ENCODE measurements at regions not wholly inside any gene's neighbourhood (a gene's known extent, or its start where the extent isn't known, plus 50 kb on each side); places are given as distances from the start of the nearest gene placed in this dataset.
A peak's percentile ranks its signal among the peaks of the same experiment; 100 is the strongest.
"Not testable (repeated sequence)": the region's sequence is repeated elsewhere in the genome, so short reads cannot be mapped to it uniquely, and the experiment has no call there.

DNA sequence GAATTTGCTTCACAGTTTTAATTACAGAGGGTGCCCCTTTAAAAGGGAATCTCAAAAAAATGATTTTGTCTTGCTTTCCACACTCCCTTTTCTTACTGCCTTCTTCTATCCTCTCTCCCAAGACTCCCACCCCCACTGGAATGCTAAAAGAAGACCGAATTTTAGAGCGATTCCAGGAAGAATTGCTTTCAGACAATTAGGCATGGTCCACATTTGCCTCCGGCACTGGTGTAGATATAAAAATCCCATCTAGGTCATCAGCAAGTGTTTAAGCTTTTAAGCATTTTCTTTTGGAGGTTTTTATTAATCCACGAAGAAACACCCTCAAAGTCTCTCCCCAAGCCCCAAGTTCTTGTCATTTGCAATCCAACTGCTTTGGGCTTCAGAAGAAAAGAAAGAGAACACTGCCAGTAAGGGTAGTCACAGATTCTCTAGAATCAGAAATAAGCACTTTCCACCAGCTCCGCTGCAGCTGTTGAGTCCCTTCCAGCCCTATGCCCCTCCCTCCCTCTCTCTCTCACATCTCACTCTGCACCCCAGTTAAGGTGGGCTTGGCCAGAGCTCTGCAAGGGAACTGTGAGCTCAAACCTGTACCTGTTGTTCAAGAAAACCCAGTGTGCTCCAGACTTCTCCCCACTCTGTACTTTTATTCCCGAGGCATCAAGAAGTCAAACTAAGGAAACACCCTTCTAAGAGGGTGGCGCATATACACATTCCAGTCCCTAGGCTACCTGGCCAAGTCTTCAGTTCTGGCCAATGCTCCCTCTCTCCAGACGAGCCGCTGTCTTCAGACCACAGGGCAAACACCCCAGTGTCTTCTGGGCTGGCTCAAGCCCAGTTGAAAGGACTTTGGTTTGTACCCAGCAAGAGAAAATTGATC lies 170.2 kb downstream of the RGS9 start:
- no peak overlapping the region for H3K27ac Mint-ChIP-seq
- H3K9me3 Mint-ChIP-seq, result no peaks in the 10 kb centered on the region
- no peaks in the 10 kb centered on the region for H3K4me1 Mint-ChIP-seq
- H3K4me3 Mint-ChIP-seq, result no peak overlapping the region
- no peak for ATAC-seq (replicated peaks)
- no peaks in the 10 kb centered on the region for H3K36me3 Mint-ChIP-seq (ENCODE audit: low read depth)
- peaks cover 22% of the 10 kb centered on the region for H3K27me3 Mint-ChIP-seq

DNA sequence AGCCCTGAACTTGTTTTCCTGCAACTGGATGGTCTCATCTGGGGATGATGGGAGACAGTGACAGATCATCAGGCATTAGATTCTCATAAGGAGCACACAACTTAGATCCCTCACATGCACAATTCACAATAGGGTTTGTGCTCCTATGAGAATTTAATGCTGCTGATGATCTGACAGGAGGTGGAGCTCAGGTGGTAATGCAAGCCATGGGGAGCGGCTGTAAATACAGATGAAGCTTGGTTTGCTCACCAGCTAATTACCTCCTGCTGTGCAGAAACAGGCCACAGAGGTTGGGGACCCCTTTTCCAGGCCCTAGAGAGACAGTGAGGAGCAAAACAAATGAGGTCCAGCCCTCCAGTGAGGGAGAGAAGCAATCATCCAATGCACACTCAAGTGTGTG lies 168.6 kb downstream of the RGS9 start:
- Mint-ChIP-seq H3K4me3 (no peak overlapping the region), H3K9me3 (no peaks in the 10 kb centered on the region), H3K27me3 (peaks cover 17% of the 10 kb centered on the region), H3K27ac (no peak overlapping the region), H3K4me1 (no peaks in the 10 kb centered on the region), H3K36me3 (ENCODE audit: low read depth) (no peaks in the 10 kb centered on the region)
- no peak for ATAC-seq (replicated peaks)

DNA sequence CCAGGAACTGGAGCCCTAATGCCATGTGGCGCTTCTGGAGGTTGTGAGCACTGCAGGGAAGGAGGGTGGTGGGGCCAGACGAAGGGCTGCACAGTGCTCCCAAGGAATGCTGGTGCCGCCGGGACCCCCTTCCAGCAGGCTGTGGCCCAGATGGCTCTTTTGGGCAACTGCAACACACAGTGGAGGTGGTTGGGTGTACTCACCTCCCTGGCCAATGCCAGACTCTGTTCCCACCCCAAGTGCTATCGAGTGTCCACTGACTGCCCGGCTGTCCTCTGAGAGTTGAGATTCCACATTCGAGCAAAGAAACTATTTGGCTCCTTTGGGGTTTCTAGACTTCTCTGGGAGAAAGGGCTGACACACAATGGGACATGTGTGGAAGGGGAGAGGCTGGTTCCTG lies 167.9 kb downstream of the RGS9 start:
- no peak for ATAC-seq (replicated peaks)
- H3K9me3 Mint-ChIP-seq, result no peaks in the 10 kb centered on the region
- H3K4me3 Mint-ChIP-seq, result no peak overlapping the region
- peaks cover 13% of the 10 kb centered on the region for H3K27me3 Mint-ChIP-seq
- H3K27ac Mint-ChIP-seq, result no peak overlapping the region
- no peaks in the 10 kb centered on the region for H3K4me1 Mint-ChIP-seq
- no peaks in the 10 kb centered on the region for H3K36me3 Mint-ChIP-seq (ENCODE audit: low read depth)

DNA sequence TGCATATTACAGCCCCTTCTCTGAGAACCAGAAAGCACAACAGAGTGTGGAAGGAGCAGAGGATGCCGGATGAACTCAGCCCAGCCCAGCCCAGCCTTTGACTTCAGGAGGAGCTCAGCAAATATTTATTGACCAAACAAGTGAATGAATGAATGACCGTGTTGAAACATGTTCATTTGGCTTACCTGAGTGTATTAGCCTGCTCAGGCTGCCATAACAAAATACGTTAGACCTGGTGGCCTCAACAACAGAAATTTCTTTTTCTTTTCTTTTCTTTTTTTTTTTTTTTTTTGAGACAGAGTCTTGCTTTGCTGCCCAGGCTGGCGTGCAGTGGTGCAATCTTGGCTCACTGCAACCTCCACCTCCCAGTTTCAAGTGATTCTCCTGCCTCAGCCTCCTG lies 164.7 kb downstream of the RGS9 start:
- not testable (repeated sequence) for H3K27ac Mint-ChIP-seq; ATAC-seq (replicated peaks); H3K9me3 Mint-ChIP-seq; H3K4me1 Mint-ChIP-seq; H3K36me3 Mint-ChIP-seq (ENCODE audit: low read depth); H3K4me3 Mint-ChIP-seq
- peaks cover 10% of the 10 kb centered on the region for H3K27me3 Mint-ChIP-seq

DNA sequence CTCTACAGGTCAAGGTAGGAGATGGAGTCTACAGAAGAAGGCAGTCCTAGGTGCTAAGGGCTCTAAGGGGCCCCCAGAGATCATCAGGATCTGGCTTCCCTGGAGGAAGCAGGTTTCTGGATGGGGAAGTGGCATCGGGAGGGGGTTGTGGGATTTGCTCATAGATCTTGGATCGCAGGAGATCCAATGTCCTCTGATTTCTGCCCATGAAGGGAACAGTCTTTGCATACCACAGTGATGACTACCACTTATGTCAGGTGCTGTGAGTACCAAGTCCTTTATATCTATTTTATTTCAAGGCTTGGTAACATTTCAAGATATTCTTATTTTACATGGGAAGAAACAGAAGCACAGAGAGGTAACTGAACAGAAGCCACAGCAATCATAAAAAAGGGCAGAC lies 164.0 kb downstream of the RGS9 start:
- no peak for ATAC-seq (replicated peaks)
- Mint-ChIP-seq H3K36me3 (ENCODE audit: low read depth) (no peaks in the 10 kb centered on the region), H3K4me1 (no peaks in the 10 kb centered on the region), H3K27me3 (peaks cover 10% of the 10 kb centered on the region), H3K4me3 (no peak overlapping the region), H3K27ac (no peak overlapping the region), H3K9me3 (no peaks in the 10 kb centered on the region)

DNA sequence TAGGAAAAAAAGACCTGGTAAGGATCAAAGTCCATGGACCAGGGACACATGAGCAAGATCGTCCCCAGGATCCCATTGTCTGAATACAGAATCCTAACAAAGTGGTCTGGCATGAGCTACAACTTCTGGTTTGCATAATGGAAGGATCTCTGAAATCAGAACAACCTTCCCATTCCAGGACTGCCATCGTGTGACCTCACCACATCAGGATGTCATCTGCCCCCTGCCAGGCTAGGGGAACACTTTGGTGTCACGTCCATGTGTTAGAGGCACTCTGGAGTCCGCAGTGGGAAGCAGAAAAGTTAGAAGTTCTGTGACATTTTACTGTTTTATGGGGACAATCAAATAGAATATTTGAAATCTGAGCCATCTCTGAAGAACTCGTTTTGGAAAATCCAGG lies 160.7 kb downstream of the RGS9 start:
- Mint-ChIP-seq H3K4me1 (peaks cover 5% of the 10 kb centered on the region), H3K4me3 (no peak overlapping the region), H3K27me3 (peaks cover 10% of the 10 kb centered on the region), H3K36me3 (ENCODE audit: low read depth) (no peaks in the 10 kb centered on the region), H3K9me3 (no peaks in the 10 kb centered on the region), H3K27ac (no peak overlapping the region)
- ATAC-seq (replicated peaks), result no peak

DNA sequence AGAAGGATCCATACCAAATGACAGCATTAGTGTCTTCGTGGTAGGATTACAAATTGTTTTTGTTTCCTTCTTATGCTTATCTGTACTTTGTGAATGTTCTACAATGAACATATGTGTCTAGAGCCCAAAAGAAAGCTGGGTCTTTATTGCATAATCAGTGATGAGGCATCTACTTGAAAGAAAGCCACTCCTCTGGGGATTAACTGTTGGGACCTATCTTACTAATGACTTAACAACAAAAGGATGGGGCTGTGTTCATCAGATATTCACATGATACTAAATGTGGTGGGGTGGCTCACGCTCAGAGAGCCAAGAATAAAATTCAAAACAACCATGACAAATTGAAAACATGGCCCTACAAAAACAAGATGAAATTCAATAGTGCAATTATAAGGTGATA lies 160.2 kb downstream of the RGS9 start:
- H3K27me3 Mint-ChIP-seq, result peaks cover 9% of the 10 kb centered on the region
- H3K27ac Mint-ChIP-seq, result no peak overlapping the region
- H3K4me1 Mint-ChIP-seq, result peaks cover 5% of the 10 kb centered on the region
- H3K9me3 Mint-ChIP-seq, result no peaks in the 10 kb centered on the region
- H3K4me3 Mint-ChIP-seq, result no peak overlapping the region
- H3K36me3 Mint-ChIP-seq (ENCODE audit: low read depth), result no peaks in the 10 kb centered on the region
- ATAC-seq (replicated peaks), result no peak

DNA sequence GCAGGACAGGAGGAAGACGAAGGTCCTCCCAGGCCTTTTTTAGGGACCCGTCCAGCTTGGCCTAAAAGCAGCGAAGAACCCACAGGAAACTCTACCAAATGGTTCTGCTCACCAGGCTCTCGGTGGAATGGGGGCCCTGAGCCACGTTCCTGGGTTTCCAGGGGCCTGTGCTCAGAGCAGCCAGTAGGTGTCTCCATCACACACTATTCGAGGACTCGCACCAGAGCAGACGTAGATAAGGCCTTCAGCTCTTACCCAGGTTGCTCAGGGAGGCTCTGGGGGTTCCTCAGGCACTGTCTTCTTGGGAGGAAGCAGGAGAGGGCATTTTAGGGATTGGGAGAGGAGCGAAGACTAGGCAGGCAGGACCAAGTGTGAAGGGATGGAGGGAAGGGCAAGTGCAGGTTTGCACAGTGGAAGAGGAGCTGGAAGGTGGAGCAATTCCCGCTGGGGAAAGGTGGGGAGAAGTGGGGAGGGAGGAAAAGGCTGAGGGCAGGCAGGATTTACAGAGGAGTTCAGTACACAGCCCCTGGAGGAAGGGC lies 157.1 kb downstream of the RGS9 start:
- Mint-ChIP-seq H3K27me3 (peaks cover 4% of the 10 kb centered on the region), H3K36me3 (ENCODE audit: low read depth) (no peaks in the 10 kb centered on the region), H3K4me3 (no peak overlapping the region), H3K4me1 (peaks cover 5% of the 10 kb centered on the region), H3K27ac (no peak overlapping the region), H3K9me3 (no peaks in the 10 kb centered on the region)
- ATAC-seq (replicated peaks), result peak; percentile 84

DNA sequence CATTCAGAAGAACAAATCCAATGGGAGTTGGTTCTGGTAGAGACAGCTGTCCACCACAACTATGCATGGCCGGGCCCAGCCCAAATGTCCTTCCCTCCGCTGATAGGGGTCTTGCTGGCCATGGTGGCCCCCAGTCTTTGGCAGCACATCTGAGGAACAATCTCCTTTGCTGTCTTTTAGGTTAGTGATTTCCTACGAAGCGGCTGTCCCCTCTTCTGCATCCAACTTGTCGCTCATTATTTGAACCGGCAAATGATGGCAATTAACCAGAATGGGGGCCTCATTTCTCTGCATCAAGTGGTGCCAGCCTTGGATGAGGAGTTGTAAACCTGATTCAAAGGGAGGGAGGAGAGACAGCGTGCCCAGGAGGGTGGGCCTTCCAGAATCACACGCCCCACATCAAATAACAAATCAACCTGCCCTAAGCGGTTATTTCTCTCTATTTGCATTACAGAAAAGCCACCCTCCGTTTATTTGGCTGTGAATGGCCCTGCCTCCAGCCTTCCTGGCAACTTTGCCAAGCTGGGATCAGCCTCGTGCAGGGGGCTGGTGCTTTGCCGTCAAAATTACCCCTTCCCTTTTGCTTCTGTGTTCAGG lies 156.5 kb downstream of the RGS9 start:
- no peak for ATAC-seq (replicated peaks)
- peaks cover 4% of the 10 kb centered on the region for H3K27me3 Mint-ChIP-seq
- H3K27ac Mint-ChIP-seq, result no peak overlapping the region
- peaks cover 5% of the 10 kb centered on the region for H3K4me1 Mint-ChIP-seq
- no peaks in the 10 kb centered on the region for H3K9me3 Mint-ChIP-seq
- no peak overlapping the region for H3K4me3 Mint-ChIP-seq
- no peaks in the 10 kb centered on the region for H3K36me3 Mint-ChIP-seq (ENCODE audit: low read depth)

DNA sequence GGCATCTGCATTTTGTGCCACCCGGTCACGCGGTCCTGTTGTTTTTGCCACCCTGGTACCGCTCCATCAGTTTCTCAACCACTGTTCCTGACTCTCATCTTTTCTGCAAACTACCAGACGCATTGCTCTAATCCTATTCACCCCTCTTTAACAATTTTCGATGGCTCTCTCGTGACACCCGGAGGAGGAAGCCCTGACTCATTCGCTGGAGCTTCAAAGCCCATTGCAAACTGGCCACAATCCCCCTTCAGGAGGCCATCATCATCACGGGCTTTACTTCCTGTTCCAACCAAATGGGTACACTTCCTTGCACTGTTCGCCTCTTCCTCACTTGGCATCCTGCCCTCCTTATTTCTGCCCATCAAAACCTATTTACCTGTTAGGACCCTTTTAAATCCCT lies 155.3 kb downstream of the RGS9 start:
- H3K27ac Mint-ChIP-seq, result no peak overlapping the region
- H3K36me3 Mint-ChIP-seq (ENCODE audit: low read depth), result no peaks in the 10 kb centered on the region
- H3K27me3 Mint-ChIP-seq, result peaks cover 7% of the 10 kb centered on the region
- H3K9me3 Mint-ChIP-seq, result no peaks in the 10 kb centered on the region
- no peak for ATAC-seq (replicated peaks)
- H3K4me1 Mint-ChIP-seq, result peaks cover 5% of the 10 kb centered on the region
- H3K4me3 Mint-ChIP-seq, result no peak overlapping the region

DNA sequence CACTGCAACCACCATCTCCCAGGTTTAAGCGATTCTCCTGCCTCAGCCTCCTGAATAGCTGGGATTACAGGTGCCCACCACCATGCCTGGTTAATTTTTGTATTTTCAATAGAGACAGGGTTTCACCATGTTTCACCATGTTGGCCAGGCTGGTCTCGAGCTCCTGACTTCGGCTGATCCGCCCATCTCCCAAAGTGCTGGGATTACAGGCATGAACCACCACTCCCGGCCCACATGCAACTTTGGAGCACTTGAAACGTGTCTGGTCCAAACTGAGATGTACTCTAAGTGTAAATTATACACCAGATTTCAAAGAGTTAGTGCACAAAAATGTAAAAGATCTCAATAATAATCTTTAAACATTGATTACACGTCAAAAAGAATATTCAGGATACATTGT lies 154.1 kb downstream of the RGS9 start:
- H3K27ac Mint-ChIP-seq; H3K27me3 Mint-ChIP-seq; H3K4me3 Mint-ChIP-seq; H3K36me3 Mint-ChIP-seq (ENCODE audit: low read depth); ATAC-seq (replicated peaks); H3K9me3 Mint-ChIP-seq; H3K4me1 Mint-ChIP-seq: not testable (repeated sequence)

DNA sequence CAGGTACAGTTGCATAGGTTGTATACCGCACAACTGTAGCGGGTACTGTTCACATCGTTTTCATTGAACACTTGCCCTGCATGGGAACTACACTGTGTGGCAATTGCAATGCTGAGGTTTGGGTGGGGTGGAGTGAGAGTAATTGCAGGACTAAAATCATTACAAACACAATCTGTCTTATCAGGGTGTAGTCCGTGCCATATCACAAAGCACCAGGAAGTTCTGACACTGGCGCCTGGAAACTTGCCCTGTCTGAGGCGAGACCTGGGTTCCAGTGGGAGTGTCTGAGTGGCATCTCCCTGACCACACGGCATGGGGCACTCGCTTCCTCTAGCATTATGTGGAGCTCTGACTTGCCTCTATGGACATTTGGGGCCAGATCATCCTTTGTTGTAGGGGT lies 153.4 kb downstream of the RGS9 start:
- H3K4me1 Mint-ChIP-seq, result peaks cover 5% of the 10 kb centered on the region
- no peaks in the 10 kb centered on the region for H3K36me3 Mint-ChIP-seq (ENCODE audit: low read depth)
- H3K4me3 Mint-ChIP-seq, result no peak overlapping the region
- no peak overlapping the region for H3K27ac Mint-ChIP-seq
- H3K9me3 Mint-ChIP-seq, result no peaks in the 10 kb centered on the region
- no peak for ATAC-seq (replicated peaks)
- peaks cover 7% of the 10 kb centered on the region for H3K27me3 Mint-ChIP-seq

DNA sequence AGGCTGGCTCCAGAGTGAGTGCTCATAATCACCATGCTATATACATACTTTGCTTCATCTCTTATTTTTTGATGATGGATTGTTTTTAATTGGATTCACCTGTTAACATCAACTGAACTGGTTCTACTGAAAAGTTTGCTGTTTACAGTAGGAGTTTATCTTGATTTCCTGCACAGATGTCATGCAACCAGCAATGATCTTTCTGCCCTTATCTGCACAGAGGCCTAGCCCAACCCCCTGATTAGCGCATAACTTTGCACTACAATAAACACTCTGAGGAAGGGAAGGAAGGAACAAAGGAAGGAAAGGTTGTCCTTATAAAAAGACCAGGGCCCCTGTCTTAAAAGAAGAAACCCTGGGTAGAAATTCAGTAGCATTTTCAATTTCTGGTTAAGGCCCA lies 152.9 kb downstream of the RGS9 start:
- no peak for ATAC-seq (replicated peaks)
- Mint-ChIP-seq H3K9me3 (peaks cover under 1% of the 10 kb centered on the region), H3K4me1 (peaks cover 5% of the 10 kb centered on the region), H3K27me3 (peaks cover 7% of the 10 kb centered on the region), H3K36me3 (ENCODE audit: low read depth) (no peaks in the 10 kb centered on the region), H3K4me3 (no peak overlapping the region), H3K27ac (no peak overlapping the region)

DNA sequence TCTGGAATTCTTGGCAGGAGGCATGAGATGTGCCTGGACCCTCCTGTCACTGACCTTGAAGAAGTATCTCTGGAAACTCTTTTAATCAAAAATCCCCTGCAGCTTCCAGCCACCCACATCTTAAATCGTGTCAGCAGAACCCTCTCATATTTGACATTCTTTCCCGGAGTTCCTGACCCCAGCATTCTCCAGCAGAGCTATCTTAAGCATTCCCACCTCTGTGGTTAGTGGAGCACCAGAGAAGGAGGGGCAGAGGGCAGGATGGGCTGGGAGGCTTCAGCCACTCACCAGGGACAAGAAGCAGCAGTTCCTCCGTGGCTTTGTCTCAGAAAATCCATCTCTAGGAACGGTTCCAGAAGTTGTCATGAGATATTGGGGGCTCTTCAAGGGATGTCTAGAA lies 149.9 kb downstream of the RGS9 start:
- no peak for ATAC-seq (replicated peaks)
- Mint-ChIP-seq H3K4me1 (no peaks in the 10 kb centered on the region), H3K36me3 (ENCODE audit: low read depth) (no peaks in the 10 kb centered on the region), H3K27me3 (peaks cover 3% of the 10 kb centered on the region), H3K9me3 (peaks cover 8% of the 10 kb centered on the region), H3K4me3 (no peak overlapping the region), H3K27ac (no peak overlapping the region)

DNA sequence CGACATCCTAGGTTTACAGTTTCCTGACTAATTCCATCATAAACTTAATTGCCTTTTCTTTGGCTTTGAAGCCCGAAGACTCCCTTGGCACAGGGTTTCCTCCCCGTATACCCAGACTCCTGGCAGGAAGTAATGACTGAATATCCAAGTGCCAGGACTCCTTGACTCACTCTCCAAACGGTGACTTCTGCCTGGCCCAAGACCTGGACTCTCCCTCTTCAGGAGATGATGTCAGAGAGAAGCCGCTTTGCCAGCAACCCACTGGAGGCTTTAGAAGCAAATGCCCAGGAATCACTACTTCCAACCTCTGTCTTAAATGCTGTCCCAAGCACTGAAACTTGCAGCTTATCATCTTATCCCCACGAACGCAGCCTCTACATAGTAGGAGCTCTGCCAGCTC lies 146.5 kb downstream of the RGS9 start:
- peaks cover 8% of the 10 kb centered on the region for H3K9me3 Mint-ChIP-seq
- H3K36me3 Mint-ChIP-seq (ENCODE audit: low read depth), result no peaks in the 10 kb centered on the region
- no peak for ATAC-seq (replicated peaks)
- no peak overlapping the region for H3K4me3 Mint-ChIP-seq
- H3K27me3 Mint-ChIP-seq, result peaks cover 3% of the 10 kb centered on the region
- H3K4me1 Mint-ChIP-seq, result no peaks in the 10 kb centered on the region
- H3K27ac Mint-ChIP-seq, result no peak overlapping the region
